Cardiac muscle cell (in vitro differentiated cells and primary cell): ENCODE measurements at regions not wholly inside any gene's neighbourhood (a gene's known extent, or its start where the extent isn't known, plus 50 kb on each side); places are given as distances from the start of the nearest gene placed in this dataset.
"Not testable (repeated sequence)": the region's sequence is repeated elsewhere in the genome, so short reads cannot be mapped to it uniquely, and the experiment has no call there.

Experiments
- DNase-seq, 2 donors: peaks; one replicate each; pipeline versions ENCODE4 v3.0.0 to v3.0.0-alpha.2; 2010 to 2017; ENCODE audit warnings: low read depth in 1 of 2, low spot score in 1 of 2
- H3K27ac ChIP-seq: fragments of 200-600 bp; sonication (generic); 2 replicates; pipeline ENCODE4 v1.5.1; 2016
- H3K27me3 ChIP-seq: fragments of 200-600 bp; sonication (generic); 2 replicates; pipeline ENCODE4 v1.6.0; 2016; ENCODE audit warnings: control low read depth
- H3K36me3 ChIP-seq: fragments of 200-600 bp; sonication (generic); 2 replicates; pipeline ENCODE4 v1.5.1; 2016; ENCODE audit warnings: control low read depth
- H3K4me1 ChIP-seq: fragments of 200-600 bp; sonication (generic); 2 replicates; pipeline ENCODE4 v1.8.1; 2017; ENCODE audit warnings: low read depth, mild to moderate bottlenecking, mixed run types
- H3K4me3 ChIP-seq: fragments of 200-600 bp; sonication (generic); 2 replicates; pipeline ENCODE4 v1.5.1; 2016; ENCODE audit warnings: mild to moderate bottlenecking
- H3K9me3 ChIP-seq: fragments of 200-600 bp; sonication (generic); 2 replicates; pipeline ENCODE4 v1.5.1; 2017; ENCODE audit warnings: low read depth, mild to moderate bottlenecking, control low read depth
- TF ChIP-seq, protein P1 (sequence below): IDR thresholded peaks from 2 replicates; pipeline ENCODE4 v1.5.1; 2012; ENCODE audit warnings: low read depth, mild to moderate bottlenecking, low read length

DNA sequence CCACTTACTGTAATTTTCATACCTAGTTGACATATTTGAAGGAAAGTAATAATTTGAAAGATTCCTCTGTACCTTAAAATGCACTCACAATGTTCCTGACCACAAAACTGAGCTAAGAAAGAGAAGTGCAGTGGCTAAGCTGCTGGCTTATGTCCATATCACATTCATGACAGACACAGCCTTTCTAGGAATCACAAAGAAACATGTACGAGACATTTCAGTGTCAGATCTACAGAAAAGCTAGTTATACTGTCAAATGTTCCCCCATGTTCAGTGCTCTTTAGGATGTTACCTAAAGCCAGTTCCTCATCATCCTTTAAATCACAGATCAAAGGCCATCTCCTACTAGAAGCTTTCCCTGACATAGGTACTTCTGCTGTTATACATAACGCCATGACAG, 142.2 kb upstream of the C11orf58 start:
- Histone ChIP-seq H3K36me3 (no peaks in the 10 kb centered on the region), H3K9me3 (no peaks in the 10 kb centered on the region), H3K4me1 (no peaks in the 10 kb centered on the region), H3K27me3 (peaks cover 40% of the 10 kb centered on the region), H3K27ac (no peak overlapping the region), H3K4me3 (no peak overlapping the region)
- TF ChIP-seq, protein P1, sequence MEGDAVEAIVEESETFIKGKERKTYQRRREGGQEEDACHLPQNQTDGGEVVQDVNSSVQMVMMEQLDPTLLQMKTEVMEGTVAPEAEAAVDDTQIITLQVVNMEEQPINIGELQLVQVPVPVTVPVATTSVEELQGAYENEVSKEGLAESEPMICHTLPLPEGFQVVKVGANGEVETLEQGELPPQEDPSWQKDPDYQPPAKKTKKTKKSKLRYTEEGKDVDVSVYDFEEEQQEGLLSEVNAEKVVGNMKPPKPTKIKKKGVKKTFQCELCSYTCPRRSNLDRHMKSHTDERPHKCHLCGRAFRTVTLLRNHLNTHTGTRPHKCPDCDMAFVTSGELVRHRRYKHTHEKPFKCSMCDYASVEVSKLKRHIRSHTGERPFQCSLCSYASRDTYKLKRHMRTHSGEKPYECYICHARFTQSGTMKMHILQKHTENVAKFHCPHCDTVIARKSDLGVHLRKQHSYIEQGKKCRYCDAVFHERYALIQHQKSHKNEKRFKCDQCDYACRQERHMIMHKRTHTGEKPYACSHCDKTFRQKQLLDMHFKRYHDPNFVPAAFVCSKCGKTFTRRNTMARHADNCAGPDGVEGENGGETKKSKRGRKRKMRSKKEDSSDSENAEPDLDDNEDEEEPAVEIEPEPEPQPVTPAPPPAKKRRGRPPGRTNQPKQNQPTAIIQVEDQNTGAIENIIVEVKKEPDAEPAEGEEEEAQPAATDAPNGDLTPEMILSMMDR, result no peak
- peak in 1 of 2 donors; percentile 2 for DNase-seq

DNA sequence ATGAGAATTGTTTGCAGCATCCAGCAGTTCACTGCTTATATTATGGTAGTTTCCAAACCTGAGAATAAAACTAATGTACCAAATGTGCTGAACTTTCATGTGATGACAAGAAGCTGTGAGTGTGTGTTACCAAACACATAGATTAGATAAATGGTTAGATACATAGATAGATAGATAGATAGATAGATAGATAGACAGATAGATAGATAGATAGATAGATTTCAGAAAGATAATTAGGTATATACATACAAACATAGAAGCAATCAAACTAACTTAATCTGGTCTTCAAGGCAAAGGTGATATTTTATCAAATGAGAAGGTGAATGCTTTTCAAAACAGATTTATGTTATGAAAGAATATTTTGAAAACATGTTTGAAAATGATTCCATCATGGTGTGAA, 147.3 kb upstream of the C11orf58 start:
- Histone ChIP-seq H3K4me3 (no peak overlapping the region), H3K27me3 (peaks cover 2% of the 10 kb centered on the region), H3K9me3 (no peaks in the 10 kb centered on the region), H3K4me1 (no peaks in the 10 kb centered on the region), H3K27ac (no peak overlapping the region), H3K36me3 (no peaks in the 10 kb centered on the region)
- DNase-seq, result no peak
- TF ChIP-seq, protein P1, result no peak

DNA sequence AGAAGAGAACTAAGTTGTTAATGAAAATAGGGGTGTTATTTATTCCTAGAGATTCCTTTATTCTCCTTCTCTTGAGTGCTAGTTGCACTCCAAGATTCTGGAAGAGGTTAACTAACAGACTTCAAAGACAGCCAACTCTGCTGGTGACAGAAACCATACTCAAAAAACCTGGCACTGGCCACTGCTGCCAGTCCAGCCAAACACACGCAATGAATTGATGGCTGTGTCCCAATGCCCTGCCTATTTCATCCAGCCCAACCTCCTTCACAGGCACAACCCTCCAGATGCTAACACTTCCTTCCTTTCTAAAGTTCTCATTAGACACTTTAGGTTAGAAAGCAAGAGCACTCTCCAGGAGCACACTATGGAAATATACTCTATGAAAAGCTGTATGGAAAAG, 150.8 kb upstream of the C11orf58 start:
- Histone ChIP-seq H3K27ac (no peak overlapping the region), H3K27me3 (peaks cover 2% of the 10 kb centered on the region), H3K4me3 (no peak overlapping the region), H3K9me3 (no peaks in the 10 kb centered on the region), H3K36me3 (no peaks in the 10 kb centered on the region), H3K4me1 (no peaks in the 10 kb centered on the region)
- TF ChIP-seq, protein P1, result no peak
- no peak for DNase-seq

DNA sequence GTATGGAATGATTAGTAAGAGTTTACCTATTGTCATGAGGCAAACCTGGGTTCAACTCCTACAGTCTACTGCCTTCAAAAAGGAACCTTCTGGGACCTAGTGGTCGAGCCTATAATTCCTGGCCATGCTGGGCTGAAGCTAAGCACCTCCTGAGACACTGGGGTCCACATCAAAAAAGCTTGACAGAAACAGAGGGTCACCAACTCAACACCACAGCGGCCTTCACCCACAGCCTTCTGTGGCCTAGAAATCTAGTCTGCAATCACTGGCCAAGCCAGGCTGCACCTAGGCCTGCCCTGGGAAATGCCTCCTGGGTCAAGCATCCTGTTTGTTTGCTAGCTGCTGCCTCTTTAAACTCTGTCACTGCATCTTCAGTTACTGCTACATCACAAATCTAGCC, 153.9 kb upstream of the C11orf58 start:
- no peak overlapping the region for H3K27ac ChIP-seq
- no peaks in the 10 kb centered on the region for H3K4me1 ChIP-seq
- no peak for DNase-seq
- no peaks in the 10 kb centered on the region for H3K36me3 ChIP-seq
- no peaks in the 10 kb centered on the region for H3K27me3 ChIP-seq
- no peak overlapping the region for H3K4me3 ChIP-seq
- TF ChIP-seq, protein P1, result no peak
- no peaks in the 10 kb centered on the region for H3K9me3 ChIP-seq

DNA sequence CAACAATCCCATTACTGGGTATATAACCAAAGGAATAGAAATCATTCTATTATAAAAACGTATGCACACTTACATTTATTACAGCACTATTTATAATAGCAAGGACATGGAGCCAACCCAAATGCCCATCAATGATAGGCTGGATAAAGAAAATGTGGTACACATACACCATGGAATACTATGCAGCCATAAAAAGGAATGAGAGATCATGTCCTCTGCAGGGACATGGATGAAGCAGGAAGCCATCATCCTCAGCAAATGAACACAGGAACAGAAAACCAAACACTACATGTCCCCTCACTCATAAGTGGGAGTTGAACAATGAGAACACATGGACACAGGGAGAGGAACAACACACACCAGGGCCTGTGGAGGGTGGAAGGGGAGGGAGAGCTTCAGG, 157.4 kb upstream of the C11orf58 start:
- not testable (repeated sequence) for H3K4me1 ChIP-seq, H3K9me3 ChIP-seq, H3K4me3 ChIP-seq, H3K27ac ChIP-seq, H3K27me3 ChIP-seq, DNase-seq, H3K36me3 ChIP-seq

DNA sequence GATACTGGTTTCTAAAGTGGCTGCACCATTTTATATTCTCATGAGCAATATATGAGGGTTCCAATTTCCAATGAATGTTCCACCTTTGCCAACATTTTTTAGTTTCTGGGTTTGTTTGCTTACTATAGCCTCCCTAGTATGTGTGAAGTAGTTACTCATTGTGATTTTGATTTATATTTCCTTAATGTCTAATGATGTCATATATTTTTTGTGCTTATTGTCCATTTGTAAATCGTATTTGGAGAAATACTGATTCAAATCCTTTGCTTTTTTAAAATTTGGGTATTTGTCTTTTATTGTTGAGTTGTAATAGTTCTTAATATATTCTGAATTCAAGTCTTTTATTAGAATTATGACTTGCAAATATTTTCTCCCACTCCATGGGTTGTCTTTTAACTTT, 161.0 kb upstream of the C11orf58 start:
- no peak overlapping the region for H3K4me3 ChIP-seq
- no peaks in the 10 kb centered on the region for H3K4me1 ChIP-seq
- H3K36me3 ChIP-seq, result no peaks in the 10 kb centered on the region
- no peaks in the 10 kb centered on the region for H3K9me3 ChIP-seq
- no peaks in the 10 kb centered on the region for H3K27me3 ChIP-seq
- H3K27ac ChIP-seq, result no peak overlapping the region
- TF ChIP-seq, protein P1, result no peak
- DNase-seq, result no peak

DNA sequence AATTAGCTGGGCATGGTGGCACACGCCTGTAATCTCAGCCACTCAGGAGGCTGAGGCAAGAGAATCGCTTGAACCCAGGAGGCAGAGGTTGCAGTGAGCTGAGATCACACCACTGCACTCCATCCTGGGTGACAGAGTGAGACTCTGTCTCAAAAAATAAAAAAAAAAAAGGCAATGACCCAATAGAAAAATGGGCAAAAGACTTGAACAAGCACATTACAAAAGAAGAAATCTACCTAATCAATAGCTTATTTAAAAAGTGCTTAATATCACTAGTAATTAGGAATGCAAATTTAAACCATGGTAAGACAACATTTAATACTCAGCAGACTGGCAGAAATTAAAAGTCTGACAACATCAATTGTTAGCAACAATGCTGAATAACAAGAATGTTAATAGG, 163.6 kb upstream of the C11orf58 start:
- H3K36me3 ChIP-seq, H3K27me3 ChIP-seq, H3K27ac ChIP-seq, DNase-seq, H3K4me3 ChIP-seq, H3K4me1 ChIP-seq, H3K9me3 ChIP-seq: not testable (repeated sequence)
